Neural cell (in vitro differentiated cells): ENCODE measurements at regions not wholly inside any gene's neighbourhood (a gene's known extent, or its start where the extent isn't known, plus 50 kb on each side); places are given as distances from the start of the nearest gene placed in this dataset.
"Not testable (repeated sequence)": the region's sequence is repeated elsewhere in the genome, so short reads cannot be mapped to it uniquely, and the experiment has no call there.

ENCODE experiments used
- H2AFZ ChIP-seq: fragments of 200-600, 300-800 bp; sonication (generic), shearing (Covaris generic); 2 replicates; pipeline ENCODE4 v1.6.0; 2014; ENCODE audit warnings: low read depth, mild to moderate bottlenecking, antibody characterized with exemption, low read length, moderate library complexity
- H3F3A ChIP-seq: fragments of 200-600 bp; shearing (Covaris generic); 2 replicates; pipeline ENCODE4 v1.6.1; 2016; ENCODE audit warnings: mild to moderate bottlenecking, moderate library complexity, mixed read lengths, antibody characterized with exemption, low read length; ENCODE audit not compliant: insufficient read depth, poor library complexity, severe bottlenecking
- H3K27ac ChIP-seq: fragments of 200-600, 300-800 bp; sonication (generic), shearing (Covaris generic); 2 replicates; pipeline ENCODE4 v1.5.1; 2014; ENCODE audit warnings: mild to moderate bottlenecking, low read length, moderate library complexity
- H3K27me3 ChIP-seq: fragments of 300-800, 200-600 bp; sonication (generic), shearing (Covaris generic); 2 replicates; pipeline ENCODE4 v1.6.0; 2014; ENCODE audit warnings: mild to moderate bottlenecking, low read depth, low read length, moderate library complexity; ENCODE audit not compliant: insufficient read depth
- H3K36me3 ChIP-seq: fragments of 300-800, 200-600 bp; sonication (generic), shearing (Covaris generic); 2 replicates; pipeline ENCODE4 v1.5.1; 2014; ENCODE audit warnings: mild to moderate bottlenecking, antibody characterized with exemption, low read length, moderate library complexity; ENCODE audit not compliant: insufficient read depth
- H3K4me2 ChIP-seq: fragments of 300-800, 200-600 bp; sonication (generic), shearing (Covaris generic); 2 replicates; pipeline ENCODE4 v1.6.0; 2014; ENCODE audit warnings: mild to moderate bottlenecking, low read length
- H3K4me3 ChIP-seq: fragments of 300-800, 200-600 bp; sonication (generic), shearing (Covaris generic); 2 replicates; pipeline ENCODE4 v1.5.1; 2014; ENCODE audit warnings: mild to moderate bottlenecking, low read length, moderate library complexity
- H3K79me2 ChIP-seq: fragments of 200-600 bp; shearing (Covaris generic); replicated peaks from 2 replicates; pipeline ENCODE4 v1.6.0; 2014; ENCODE audit warnings: mild to moderate bottlenecking, low read length, moderate library complexity; ENCODE audit not compliant: insufficient read depth
- H3K9ac ChIP-seq: fragments of 300-800, 200-600 bp; sonication (generic), shearing (Covaris generic); 2 replicates; pipeline ENCODE4 v1.6.1; 2016; ENCODE audit warnings: mild to moderate bottlenecking, low read length, mixed read lengths
- H3K9me2 ChIP-seq: fragments of 200-600 bp; shearing (Covaris generic); 2 replicates; pipeline ENCODE4 v1.6.1; 2016; ENCODE audit warnings: mild to moderate bottlenecking, low read length, mixed read lengths; ENCODE audit not compliant: insufficient read depth
- H3K9me3 ChIP-seq: fragments of 200-600, 300-800 bp; sonication (generic), shearing (Covaris generic); 2 replicates; pipeline ENCODE4 v1.6.1; 2016; ENCODE audit warnings: mild to moderate bottlenecking, mixed run types, low read length, moderate library complexity, mixed read lengths
- H4K20me1 ChIP-seq: fragments of 200-600 bp; shearing (Covaris generic); 2 replicates; pipeline ENCODE4 v1.6.1; 2016; ENCODE audit warnings: mild to moderate bottlenecking, mixed run types; ENCODE audit not compliant: insufficient read depth
- EP300 ChIP-seq: fragments of 450-650 bp; conservative IDR thresholded peaks from 2 replicates; pipeline ENCODE4 v1.6.1; 2014; ENCODE audit warnings: antibody characterized with exemption, mild to moderate bottlenecking, moderate library complexity; ENCODE audit not compliant: poor library complexity, severe bottlenecking
- EZH2 ChIP-seq: fragments of 200-600, 300-800 bp; shearing (Covaris generic), sonication (generic); IDR thresholded peaks from 2 replicates; pipeline ENCODE4 v1.6.1; 2014; ENCODE audit warnings: antibody characterized with exemption, low read length, borderline replicate concordance, mild to moderate bottlenecking; ENCODE audit not compliant: insufficient read depth, poor library complexity, severe bottlenecking
- MXI1 ChIP-seq: fragments of 450-650 bp; conservative IDR thresholded peaks from 2 replicates; pipeline ENCODE4 v1.6.1; 2014; ENCODE audit warnings: antibody characterized with exemption, mild to moderate bottlenecking; ENCODE audit not compliant: poor library complexity, severe bottlenecking
- POLR2AphosphoS5 ChIP-seq: IDR thresholded peaks from 2 replicates; pipeline ENCODE4 v1.6.1; 2012
- RAD21 ChIP-seq: fragments of 450-650 bp; conservative IDR thresholded peaks from 2 replicates; pipeline ENCODE4 v1.6.1; 2014; ENCODE audit warnings: antibody characterized with exemption, mild to moderate bottlenecking, moderate library complexity
- SMC3 ChIP-seq: fragments of 450-650 bp; conservative IDR thresholded peaks from 2 replicates; pipeline ENCODE4 v1.6.1; 2014; ENCODE audit warnings: antibody characterized with exemption, mild to moderate bottlenecking, moderate library complexity; ENCODE audit not compliant: poor library complexity
- TAF1 ChIP-seq: IDR thresholded peaks from 2 replicates; pipeline ENCODE4 v1.6.1; 2012; ENCODE audit warnings: low read depth
- TF ChIP-seq, protein P1 (sequence below): fragments of 450-650 bp; IDR thresholded peaks from 2 replicates; pipeline ENCODE4 v1.5.1; 2014; ENCODE audit warnings: antibody characterized with exemption, mild to moderate bottlenecking, moderate library complexity; ENCODE audit not compliant: poor library complexity, severe bottlenecking
- TF ChIP-seq, protein P2 (sequence below): IDR thresholded peaks from 2 replicates; pipeline ENCODE4 v1.6.1; 2012; ENCODE audit warnings: borderline replicate concordance

DNA sequence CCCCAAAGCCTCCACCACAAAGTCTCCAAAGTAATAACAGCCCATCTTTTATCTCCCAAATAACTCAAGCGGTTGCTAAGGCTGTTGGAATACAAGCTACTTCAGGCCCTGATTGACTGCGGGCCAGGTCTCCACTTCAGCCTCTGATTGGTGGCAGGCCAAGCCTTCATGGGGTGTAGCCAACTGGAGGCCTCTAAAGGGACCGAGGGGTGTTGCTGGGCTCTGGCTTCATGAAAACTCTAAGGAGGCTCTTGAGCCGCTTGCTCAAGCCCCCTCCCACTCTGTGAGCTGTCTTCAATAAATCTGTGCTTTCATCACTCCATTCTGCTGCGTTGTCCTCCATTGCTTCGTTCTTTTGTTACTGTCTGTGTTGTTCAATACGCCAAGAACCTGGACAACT lies 487.2 kb downstream of the XYLT1 start:
- no peak overlapping the region for H3K4me3 ChIP-seq
- no peaks in the 10 kb centered on the region for H3K9me3 ChIP-seq
- no peaks in the 10 kb centered on the region for H3K27me3 ChIP-seq
- H3K36me3 ChIP-seq, result no peaks in the 10 kb centered on the region
- no peaks in the 10 kb centered on the region for H3K9me2 ChIP-seq
- H3F3A ChIP-seq, result no peaks in the 10 kb centered on the region
- TF ChIP-seq, protein P1, sequence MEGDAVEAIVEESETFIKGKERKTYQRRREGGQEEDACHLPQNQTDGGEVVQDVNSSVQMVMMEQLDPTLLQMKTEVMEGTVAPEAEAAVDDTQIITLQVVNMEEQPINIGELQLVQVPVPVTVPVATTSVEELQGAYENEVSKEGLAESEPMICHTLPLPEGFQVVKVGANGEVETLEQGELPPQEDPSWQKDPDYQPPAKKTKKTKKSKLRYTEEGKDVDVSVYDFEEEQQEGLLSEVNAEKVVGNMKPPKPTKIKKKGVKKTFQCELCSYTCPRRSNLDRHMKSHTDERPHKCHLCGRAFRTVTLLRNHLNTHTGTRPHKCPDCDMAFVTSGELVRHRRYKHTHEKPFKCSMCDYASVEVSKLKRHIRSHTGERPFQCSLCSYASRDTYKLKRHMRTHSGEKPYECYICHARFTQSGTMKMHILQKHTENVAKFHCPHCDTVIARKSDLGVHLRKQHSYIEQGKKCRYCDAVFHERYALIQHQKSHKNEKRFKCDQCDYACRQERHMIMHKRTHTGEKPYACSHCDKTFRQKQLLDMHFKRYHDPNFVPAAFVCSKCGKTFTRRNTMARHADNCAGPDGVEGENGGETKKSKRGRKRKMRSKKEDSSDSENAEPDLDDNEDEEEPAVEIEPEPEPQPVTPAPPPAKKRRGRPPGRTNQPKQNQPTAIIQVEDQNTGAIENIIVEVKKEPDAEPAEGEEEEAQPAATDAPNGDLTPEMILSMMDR, result no peak
- TF ChIP-seq RAD21, result no peak
- no peak for TF ChIP-seq TAF1
- no peak for TF ChIP-seq EZH2
- no peak for TF ChIP-seq MXI1
- TF ChIP-seq, protein P2, sequence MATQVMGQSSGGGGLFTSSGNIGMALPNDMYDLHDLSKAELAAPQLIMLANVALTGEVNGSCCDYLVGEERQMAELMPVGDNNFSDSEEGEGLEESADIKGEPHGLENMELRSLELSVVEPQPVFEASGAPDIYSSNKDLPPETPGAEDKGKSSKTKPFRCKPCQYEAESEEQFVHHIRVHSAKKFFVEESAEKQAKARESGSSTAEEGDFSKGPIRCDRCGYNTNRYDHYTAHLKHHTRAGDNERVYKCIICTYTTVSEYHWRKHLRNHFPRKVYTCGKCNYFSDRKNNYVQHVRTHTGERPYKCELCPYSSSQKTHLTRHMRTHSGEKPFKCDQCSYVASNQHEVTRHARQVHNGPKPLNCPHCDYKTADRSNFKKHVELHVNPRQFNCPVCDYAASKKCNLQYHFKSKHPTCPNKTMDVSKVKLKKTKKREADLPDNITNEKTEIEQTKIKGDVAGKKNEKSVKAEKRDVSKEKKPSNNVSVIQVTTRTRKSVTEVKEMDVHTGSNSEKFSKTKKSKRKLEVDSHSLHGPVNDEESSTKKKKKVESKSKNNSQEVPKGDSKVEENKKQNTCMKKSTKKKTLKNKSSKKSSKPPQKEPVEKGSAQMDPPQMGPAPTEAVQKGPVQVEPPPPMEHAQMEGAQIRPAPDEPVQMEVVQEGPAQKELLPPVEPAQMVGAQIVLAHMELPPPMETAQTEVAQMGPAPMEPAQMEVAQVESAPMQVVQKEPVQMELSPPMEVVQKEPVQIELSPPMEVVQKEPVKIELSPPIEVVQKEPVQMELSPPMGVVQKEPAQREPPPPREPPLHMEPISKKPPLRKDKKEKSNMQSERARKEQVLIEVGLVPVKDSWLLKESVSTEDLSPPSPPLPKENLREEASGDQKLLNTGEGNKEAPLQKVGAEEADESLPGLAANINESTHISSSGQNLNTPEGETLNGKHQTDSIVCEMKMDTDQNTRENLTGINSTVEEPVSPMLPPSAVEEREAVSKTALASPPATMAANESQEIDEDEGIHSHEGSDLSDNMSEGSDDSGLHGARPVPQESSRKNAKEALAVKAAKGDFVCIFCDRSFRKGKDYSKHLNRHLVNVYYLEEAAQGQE, result no peak
- TF ChIP-seq POLR2AphosphoS5, result no peak
- no peak for TF ChIP-seq SMC3
- TF ChIP-seq EP300, result no peak
- H3K4me2 ChIP-seq, result no peak overlapping the region
- no peak overlapping the region for H3K9ac ChIP-seq
- H2AFZ ChIP-seq, result no peak overlapping the region
- H3K27ac ChIP-seq, result no peak overlapping the region
- no peaks in the 10 kb centered on the region for H3K79me2 ChIP-seq
- H4K20me1 ChIP-seq, result no peaks in the 10 kb centered on the region

DNA sequence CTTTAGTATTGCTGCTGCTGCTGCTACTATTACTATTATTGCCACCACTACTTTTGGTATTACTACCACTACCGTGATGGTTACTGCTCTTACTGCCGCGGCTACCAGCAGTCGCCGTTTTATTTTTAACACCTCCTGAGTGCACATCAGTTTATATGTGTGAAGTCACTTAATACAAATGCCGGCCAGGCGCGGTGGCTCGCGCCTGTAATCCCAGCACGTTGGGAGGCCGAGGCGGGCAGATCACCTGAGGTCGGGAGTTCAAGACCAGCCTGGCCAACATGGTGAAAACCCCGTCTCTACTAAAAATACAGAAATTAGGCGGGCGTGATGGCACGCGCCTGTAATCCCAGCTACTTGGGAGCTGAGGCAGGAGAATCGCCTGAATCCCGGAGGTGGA lies 486.7 kb downstream of the XYLT1 start:
- H3K9ac ChIP-seq, H3K4me3 ChIP-seq, H3K4me2 ChIP-seq, H3K27ac ChIP-seq, H3K36me3 ChIP-seq, H3K27me3 ChIP-seq, H2AFZ ChIP-seq, H3K79me2 ChIP-seq, H3K9me2 ChIP-seq, H3F3A ChIP-seq, H4K20me1 ChIP-seq, H3K9me3 ChIP-seq: not testable (repeated sequence)

DNA sequence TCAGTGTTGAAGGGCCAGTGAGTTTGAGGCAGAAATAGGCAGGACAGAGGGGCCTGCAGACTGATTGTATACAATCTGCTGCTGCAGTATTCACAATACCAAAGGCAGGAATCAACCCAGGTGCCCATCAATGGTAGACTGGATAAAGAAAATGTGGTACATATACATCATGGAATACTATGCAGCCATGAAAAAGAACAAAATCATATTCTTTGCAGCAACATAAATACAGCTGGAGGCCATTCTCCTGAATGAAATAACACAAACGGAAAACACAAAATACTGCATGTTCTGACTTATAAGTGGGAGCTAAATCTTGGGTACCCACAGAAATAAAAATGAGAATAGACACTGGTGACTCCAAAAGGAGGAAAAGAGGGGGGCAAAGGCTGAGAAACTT lies 485.1 kb downstream of the XYLT1 start:
- Histone ChIP-seq H2AFZ (no peak overlapping the region), H3K4me2 (no peak overlapping the region), H3K9me2 (no peaks in the 10 kb centered on the region), H3K36me3 (no peaks in the 10 kb centered on the region), H3K9me3 (no peaks in the 10 kb centered on the region), H3K27ac (no peak overlapping the region), H3K27me3 (no peaks in the 10 kb centered on the region), H4K20me1 (no peaks in the 10 kb centered on the region), H3K9ac (no peak overlapping the region), H3K4me3 (no peak overlapping the region), H3F3A (no peaks in the 10 kb centered on the region), H3K79me2 (no peaks in the 10 kb centered on the region)
- TF ChIP-seq SMC3, result no peak
- TF ChIP-seq TAF1, result no peak
- TF ChIP-seq EZH2, result no peak
- TF ChIP-seq, protein P1, result no peak
- TF ChIP-seq POLR2AphosphoS5, result no peak
- no peak for TF ChIP-seq MXI1
- TF ChIP-seq EP300, result no peak
- TF ChIP-seq, protein P2, result no peak
- TF ChIP-seq RAD21, result no peak
